GM12878 (cell line): ENCODE measurements at regions not wholly inside any gene's neighbourhood (a gene's known extent, or its start where the extent isn't known, plus 50 kb on each side); places are given as distances from the start of the nearest gene placed in this dataset.
A peak's percentile ranks its signal among the peaks of the same experiment; 100 is the strongest.

Experiments used
- ATAC-seq: fragments of 200-7000 bp; cut with Tn5 transposase; 3 replicates; pipeline ENCODE4 v1.9.1; 2020; ENCODE audit warnings: mild to moderate bottlenecking, moderate library complexity
- BruUV-seq: library from RNA; stranded (reverse); fragments of 400-500 nt; replicated peaks from 2 replicates; lab custom pipeline; 2021; lab: Mats Ljungman, UMichigan
- CTCF ChIA-PET: fragments of 300-600 bp; sonication (Branson Sonifier 250); formaldehyde crosslinking; extraction: SDS; loops from one replicate; lab custom pipeline; 2021; ENCODE audit warnings: inconsistent platforms; lab: Yijun Ruan, JAX
- POLR2A ChIA-PET: fragments of 350-600 bp; formaldehyde crosslinking; extraction: SDS; loops from one replicate; lab custom pipeline; 2021; ENCODE audit warnings: inconsistent platforms; lab: Charles Lee
- RAD21 ChIA-PET: fragments of 300-600 bp; sonication (Branson Sonifier 250); formaldehyde crosslinking; loops from one replicate; lab custom pipeline; 2023; ENCODE audit warnings: antibody characterized with exemption; ENCODE audit not compliant: unreplicated experiment; lab: Charles Lee
- SMC1A ChIA-PET: fragments of 300-600 bp; sonication (Branson Sonifier 250); formaldehyde crosslinking; loops from one replicate; lab custom pipeline; 2023; ENCODE audit not compliant: unreplicated experiment, uncharacterized antibody; lab: Charles Lee
- DNase-seq: peaks from one replicate; pipeline ENCODE4 v3.0.0-alpha.2; 2011; ENCODE audit warnings: low read depth, low spot score
- FAIRE-seq: peaks from 3 replicates; lab custom pipeline; 2011; peaks lifted over from hg19 to GRCh38; lab: Jason Lieb, UNC
- H2AFZ ChIP-seq: 2 replicates; pipeline ENCODE4 v1.6.0; 2011; ENCODE audit warnings: low read depth, low read length, control low read depth; ENCODE audit not compliant: control insufficient read depth
- H3K27ac ChIP-seq: 2 replicates; pipeline ENCODE4 v1.5.1; 2011; ENCODE audit warnings: control low read depth; ENCODE audit not compliant: control insufficient read depth, insufficient read depth
- H3K27me3 ChIP-seq, 2 experiments: replicated peaks in 1 of 2; 2 replicates each; pipeline versions ENCODE4 v1.6.0 to v1.6.1; 2011; ENCODE audit warnings: low read length in 1 of 2; ENCODE audit not compliant: control insufficient read depth in 2 of 2, insufficient read depth in 2 of 2
- H3K36me3 ChIP-seq, 2 experiments: 2 replicates each; pipeline ENCODE4 v1.5.1; 2011; ENCODE audit warnings: low read length in 1 of 2; ENCODE audit not compliant: control insufficient read depth in 2 of 2, insufficient read depth in 2 of 2
- H3K4me1 ChIP-seq: 2 replicates; pipeline ENCODE4 v1.6.1; 2011; ENCODE audit warnings: mild to moderate bottlenecking, low read length, moderate library complexity, mixed read lengths; ENCODE audit not compliant: control insufficient read depth, insufficient read depth
- H3K4me2 ChIP-seq: 2 replicates; pipeline ENCODE4 v1.6.0; 2011; ENCODE audit warnings: control low read depth; ENCODE audit not compliant: control insufficient read depth, insufficient read depth
- H3K4me3 ChIP-seq: fragments of 200-600 bp; sonication (generic); 2 replicates; pipeline ENCODE4 v1.5.1; 2016
- H3K79me2 ChIP-seq: 2 replicates; pipeline ENCODE4 v1.6.0; 2011; ENCODE audit warnings: low read length; ENCODE audit not compliant: control insufficient read depth, insufficient read depth
- H3K9ac ChIP-seq: 2 replicates; pipeline ENCODE4 v1.8.0; 2011; ENCODE audit warnings: low read length, control low read depth, mixed read lengths; ENCODE audit not compliant: control insufficient read depth, insufficient read depth
- H3K9me3 ChIP-seq: replicated peaks from 3 replicates; pipeline ENCODE4 v1.5.1; 2011; ENCODE audit warnings: mild to moderate bottlenecking, low read length; ENCODE audit not compliant: control insufficient read depth, insufficient read depth
- H4K20me1 ChIP-seq: 2 replicates; pipeline ENCODE4 v1.6.0; 2011; ENCODE audit not compliant: control insufficient read depth, insufficient read depth
- ATF2 ChIP-seq: IDR thresholded peaks from 2 replicates; pipeline ENCODE4 v1.6.1; 2012; ENCODE audit warnings: low read length, inconsistent platforms
- CTCF ChIP-seq, 3 experiments: IDR thresholded peaks in 2 of 3; conservative IDR thresholded peaks in 1 of 3; 2 replicates each; pipeline ENCODE4 v1.5.1; 2011; ENCODE audit warnings: low read depth in 3 of 3, low read length in 3 of 3, mild to moderate bottlenecking in 3 of 3, control low read depth in 2 of 3, moderate library complexity in 2 of 3, inconsistent platforms in 1 of 3, mixed read lengths in 1 of 3; ENCODE audit not compliant: control insufficient read depth in 2 of 3, insufficient read depth in 1 of 3; ENCODE audit errors: extremely low read depth in 1 of 3
- ELK1 ChIP-seq: IDR thresholded peaks from 2 replicates; pipeline ENCODE4 v1.6.1; 2012; ENCODE audit warnings: low read depth, low read length, improper control_type of control experiment
- POU2F2 ChIP-seq: IDR thresholded peaks from 3 replicates; pipeline ENCODE4 v1.6.1; 2011; ENCODE audit warnings: low read depth, mild to moderate bottlenecking, low read length, borderline replicate concordance
- RCOR1 ChIP-seq: conservative IDR thresholded peaks from 2 replicates; pipeline ENCODE4 v1.6.1; 2012; ENCODE audit warnings: low read depth, low read length, improper control_type of control experiment
- WGBS: methylation state at CpG from one replicate; pipeline ENCODE4 v1.1.6; 2016; ENCODE audit warnings: low lambda C conversion rate; ENCODE audit not compliant: insufficient replicate concordance, insufficient coverage; ENCODE audit errors: missing lambda C conversion rate; 5-methylcytosine and 5-hydroxymethylcytosine counted together
- in situ Hi-C: fragments of 300-500 bp; cut with MboI; formaldehyde crosslinking; loops from 9 replicates; pipeline ENCODE4 v1.14.3; 2018; ENCODE audit warnings: mixed read lengths
- intact Hi-C: fragments of 100-400 bp; cut with micrococcal nuclease; formaldehyde crosslinking; loops from one replicate; pipeline ENCODE4 v1.14.2; 2022; ENCODE audit not compliant: unreplicated experiment
- TF ChIP-seq, protein P1 (sequence below): fragments of 450-650 bp; IDR thresholded peaks from 2 replicates; pipeline ENCODE4 v1.6.1; 2016; ENCODE audit warnings: mild to moderate bottlenecking, moderate library complexity, borderline replicate concordance

DNA sequence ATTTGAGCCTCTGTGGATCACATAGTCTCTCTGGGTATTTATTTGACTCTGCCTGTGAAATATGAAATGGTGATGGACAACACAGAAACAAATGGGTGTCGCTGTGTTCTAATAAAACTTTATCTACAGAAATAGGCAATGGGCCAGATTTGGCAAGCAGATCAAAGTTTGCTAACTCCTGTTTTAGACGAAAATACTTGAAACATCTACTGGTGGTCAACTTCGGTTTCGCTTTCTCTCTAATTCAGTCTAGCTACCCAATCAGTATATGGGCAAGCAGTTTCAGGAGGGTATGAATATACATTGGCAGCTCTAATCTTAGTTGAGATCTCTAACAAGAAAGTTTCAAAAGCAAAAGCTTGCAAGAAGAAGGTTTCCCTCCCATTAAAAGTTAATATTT is 60.1 kb upstream of the DYNLRB2 start:
- SMC1A ChIA-PET, result interaction anchor here (0.9 to 1.0 kb wide), 3 partner anchors 23 to 59 kb away, joined by 3 to 6 read pairs (median 4); no protein-coding TSS in a partner anchor
- ATAC-seq (peak; percentile 84), DNase-seq (peak; percentile 46), FAIRE-seq (no peak)
- H2AFZ ChIP-seq, result no peak overlapping the region
- in situ Hi-C loops, result no loop called here
- no peak overlapping the region for H3K27ac ChIP-seq
- H3K4me2 ChIP-seq, result no peak overlapping the region
- no peaks in the 10 kb centered on the region for H4K20me1 ChIP-seq
- H3K79me2 ChIP-seq, result no peaks in the 10 kb centered on the region
- no peaks in the 10 kb centered on the region for H3K4me1 ChIP-seq
- TF ChIP-seq ATF2 (no peak), ELK1 (no peak), CTCF (IDR thresholded peaks at IDR 0.05 in 2 of 3, conservative IDR thresholded peaks at IDR 0.05 in 1 of 3; ENCODE audit: control insufficient read depth in 2 of 3, extremely low read depth in 1 of 3, insufficient read depth in 1 of 3, low read depth in 3 of 3, low read length in 3 of 3) (no peak), POU2F2 (peak; percentile 45; the same call in 1 of the 3 replicates), RCOR1 (no peak)
- TF ChIP-seq, protein P1, sequence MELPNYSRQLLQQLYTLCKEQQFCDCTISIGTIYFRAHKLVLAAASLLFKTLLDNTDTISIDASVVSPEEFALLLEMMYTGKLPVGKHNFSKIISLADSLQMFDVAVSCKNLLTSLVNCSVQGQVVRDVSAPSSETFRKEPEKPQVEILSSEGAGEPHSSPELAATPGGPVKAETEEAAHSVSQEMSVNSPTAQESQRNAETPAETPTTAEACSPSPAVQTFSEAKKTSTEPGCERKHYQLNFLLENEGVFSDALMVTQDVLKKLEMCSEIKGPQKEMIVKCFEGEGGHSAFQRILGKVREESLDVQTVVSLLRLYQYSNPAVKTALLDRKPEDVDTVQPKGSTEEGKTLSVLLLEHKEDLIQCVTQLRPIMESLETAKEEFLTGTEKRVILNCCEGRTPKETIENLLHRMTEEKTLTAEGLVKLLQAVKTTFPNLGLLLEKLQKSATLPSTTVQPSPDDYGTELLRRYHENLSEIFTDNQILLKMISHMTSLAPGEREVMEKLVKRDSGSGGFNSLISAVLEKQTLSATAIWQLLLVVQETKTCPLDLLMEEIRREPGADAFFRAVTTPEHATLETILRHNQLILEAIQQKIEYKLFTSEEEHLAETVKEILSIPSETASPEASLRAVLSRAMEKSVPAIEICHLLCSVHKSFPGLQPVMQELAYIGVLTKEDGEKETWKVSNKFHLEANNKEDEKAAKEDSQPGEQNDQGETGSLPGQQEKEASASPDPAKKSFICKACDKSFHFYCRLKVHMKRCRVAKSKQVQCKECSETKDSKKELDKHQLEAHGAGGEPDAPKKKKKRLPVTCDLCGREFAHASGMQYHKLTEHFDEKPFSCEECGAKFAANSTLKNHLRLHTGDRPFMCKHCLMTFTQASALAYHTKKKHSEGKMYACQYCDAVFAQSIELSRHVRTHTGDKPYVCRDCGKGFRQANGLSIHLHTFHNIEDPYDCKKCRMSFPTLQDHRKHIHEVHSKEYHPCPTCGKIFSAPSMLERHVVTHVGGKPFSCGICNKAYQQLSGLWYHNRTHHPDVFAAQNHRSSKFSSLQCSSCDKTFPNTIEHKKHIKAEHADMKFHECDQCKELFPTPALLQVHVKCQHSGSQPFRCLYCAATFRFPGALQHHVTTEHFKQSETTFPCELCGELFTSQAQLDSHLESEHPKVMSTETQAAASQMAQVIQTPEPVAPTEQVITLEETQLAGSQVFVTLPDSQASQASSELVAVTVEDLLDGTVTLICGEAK, result peak; percentile 90
- H3K27me3 ChIP-seq, result no peaks in the 10 kb centered on the region
- intact Hi-C loops, result no loop called here
- no TSS peak for BruUV-seq
- POLR2A ChIA-PET, result no interaction called here
- no peak overlapping the region for H3K9ac ChIP-seq
- no peaks in the 10 kb centered on the region for H3K36me3 ChIP-seq
- H3K4me3 ChIP-seq, result no peak overlapping the region
- 68% methylated on average over 4 of the region's 4 CpGs for WGBS
- no peaks in the 10 kb centered on the region; the same call in 2 of the 3 replicates for H3K9me3 ChIP-seq
- CTCF ChIA-PET, result interaction anchor here (0.6 to 4.0 kb wide), 3 partner anchors 14 to 45 kb away, joined by 3 to 17 read pairs (median 7); no protein-coding TSS in a partner anchor
- RAD21 ChIA-PET, result interaction anchor here (0.5 to 1.6 kb wide), 2 partner anchors 15 to 47 kb away, joined by 3 to 4 read pairs; no protein-coding TSS in a partner anchor
